ENCODE measurements at regions not wholly inside any gene's neighbourhood (a gene's known extent, or its start where the extent isn't known, plus 50 kb on each side); places are given as distances from the start of the nearest gene placed in this dataset.
A peak's percentile ranks its signal among the peaks of the same experiment; 100 is the strongest.
"Not testable (repeated sequence)": the region's sequence is repeated elsewhere in the genome, so short reads cannot be mapped to it uniquely, and the experiment has no call there.

GRCh38 chr7:42560866-42561265 lies 323.9 kb upstream of the GLI3 start:
- no peak for DNase-seq

DNA sequence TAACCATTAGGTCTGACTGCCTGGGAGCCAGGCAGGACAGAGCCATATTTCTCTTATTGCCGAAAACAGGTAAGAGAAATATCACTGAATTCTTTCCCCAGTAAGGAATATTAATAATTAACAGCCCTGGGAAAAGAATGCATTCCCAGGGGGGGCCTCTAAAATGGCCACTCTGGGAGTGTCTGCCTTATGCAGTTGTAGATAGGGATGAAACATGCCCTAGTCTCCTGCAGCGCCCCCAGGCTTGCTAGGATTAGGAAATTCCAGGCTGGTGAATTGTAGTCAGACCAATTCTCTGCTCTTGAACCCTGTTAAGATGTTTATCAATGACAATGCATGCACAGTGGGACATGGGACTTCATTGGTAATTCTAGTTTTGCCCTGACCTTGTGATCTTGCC lies 317.9 kb upstream of the GLI3 start:
- DNase-seq: not testable (repeated sequence)

DNA sequence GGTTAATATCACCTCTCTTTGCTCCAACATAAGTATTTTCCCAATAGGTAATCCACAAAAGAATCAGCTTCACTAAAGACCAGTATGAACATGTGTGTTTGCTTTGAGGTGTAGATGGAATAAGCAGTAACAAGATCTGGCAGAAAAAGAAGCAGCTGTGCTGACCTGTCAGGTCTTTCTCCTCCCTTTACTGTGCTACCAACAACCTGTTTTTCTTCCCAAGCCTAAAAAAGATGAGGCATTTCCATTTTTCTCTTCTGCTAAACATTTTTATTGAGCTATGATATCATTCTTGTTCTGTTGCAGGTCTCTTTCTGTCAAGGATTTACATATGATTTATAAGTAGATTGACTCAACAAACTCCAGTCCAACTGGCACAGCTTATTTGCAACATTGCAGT lies 315.2 kb upstream of the GLI3 start:
- DNase-seq: no peak

GRCh38 chr7:42550706-42551470 lies 313.9 kb upstream of the GLI3 start:
- DNase-seq: no peak

DNA sequence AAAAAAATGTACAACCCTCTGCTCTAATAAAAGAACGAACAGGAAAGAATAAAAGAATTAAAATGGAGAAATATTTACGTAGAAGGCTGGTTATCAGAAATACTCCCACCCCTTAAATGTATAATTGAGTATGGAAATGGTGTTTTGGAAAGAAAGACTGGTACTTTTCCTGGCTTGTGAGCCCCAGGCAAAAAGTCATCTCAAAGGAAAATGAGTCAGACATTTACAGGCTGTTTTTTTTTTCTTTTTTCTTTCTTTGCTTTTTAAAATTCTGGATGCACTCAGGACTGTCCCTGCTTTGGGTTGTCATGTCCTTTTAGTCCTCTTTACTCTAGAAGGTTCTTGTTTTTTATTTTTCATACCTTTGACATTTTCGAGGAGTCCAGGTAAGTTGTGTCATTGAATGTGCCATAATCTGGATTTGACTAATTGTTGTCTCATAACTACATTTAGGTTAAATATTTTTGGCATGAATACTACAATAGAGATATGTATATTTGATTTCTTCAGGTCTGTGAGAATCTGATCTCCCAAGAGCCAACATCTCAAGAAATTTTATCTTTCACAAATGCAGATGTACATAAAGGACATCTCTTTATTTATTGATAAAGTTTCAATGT lies 313.0 kb upstream of the GLI3 start:
- DNase-seq: no peak

GRCh38 chr7:42548816-42549611 lies 312.0 kb upstream of the GLI3 start:
- no peak for DNase-seq

- no peak for DNase-seq
Measured at GRCh38 chr7:42545049-42545724, 308.2 kb upstream of the GLI3 start.

- DNase-seq: no peak
Measured at GRCh38 chr7:42543953-42544352, 306.9 kb upstream of the GLI3 start.

DNA sequence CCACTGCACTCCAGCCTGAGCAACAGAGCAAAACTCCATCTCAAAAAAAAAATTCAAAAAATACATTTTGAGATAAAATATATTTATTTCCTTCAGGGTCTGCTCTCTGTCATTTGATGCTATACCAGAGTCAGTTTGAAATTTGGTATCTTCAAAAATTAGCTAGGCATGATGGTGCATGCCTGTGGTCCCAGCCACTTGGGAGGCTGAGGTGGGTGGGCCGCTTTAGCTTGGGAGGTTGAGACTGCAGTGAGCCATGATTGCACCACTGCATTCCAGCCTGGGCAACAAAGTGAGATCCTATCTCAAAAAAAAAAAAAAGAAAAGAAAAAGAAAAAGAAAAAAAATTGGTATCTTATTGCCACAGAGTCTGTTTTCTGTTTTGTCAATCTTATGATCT lies 305.4 kb upstream of the GLI3 start:
- DNase-seq: not testable (repeated sequence)

DNA sequence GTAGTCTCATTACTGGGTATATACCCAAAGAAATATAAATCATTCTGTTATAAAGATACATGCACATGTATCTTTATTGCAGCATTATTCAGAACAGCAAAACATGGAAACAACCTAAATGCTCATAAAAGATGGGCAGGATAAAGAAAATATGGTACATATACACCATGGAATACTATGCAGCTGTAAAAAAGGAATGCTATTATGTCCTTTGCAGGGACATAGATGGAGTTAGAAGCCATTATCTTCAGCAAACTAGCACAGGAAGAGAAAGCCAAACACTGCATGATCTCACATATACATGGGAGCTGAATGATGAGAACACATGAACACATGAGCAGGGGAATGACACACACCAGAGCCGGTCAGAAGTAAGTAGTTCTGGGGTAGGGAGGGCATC lies 297.4 kb upstream of the GLI3 start:
- no peak for DNase-seq

- no peak for DNase-seq
Measured at GRCh38 chr7:42527004-42527403, 290.0 kb upstream of the GLI3 start.

- no peak for DNase-seq
Measured at GRCh38 chr7:42522227-42522991, 285.4 kb upstream of the GLI3 start.

- DNase-seq: no peak
Measured at GRCh38 chr7:42511027-42511426, 274.0 kb upstream of the GLI3 start.

DNA sequence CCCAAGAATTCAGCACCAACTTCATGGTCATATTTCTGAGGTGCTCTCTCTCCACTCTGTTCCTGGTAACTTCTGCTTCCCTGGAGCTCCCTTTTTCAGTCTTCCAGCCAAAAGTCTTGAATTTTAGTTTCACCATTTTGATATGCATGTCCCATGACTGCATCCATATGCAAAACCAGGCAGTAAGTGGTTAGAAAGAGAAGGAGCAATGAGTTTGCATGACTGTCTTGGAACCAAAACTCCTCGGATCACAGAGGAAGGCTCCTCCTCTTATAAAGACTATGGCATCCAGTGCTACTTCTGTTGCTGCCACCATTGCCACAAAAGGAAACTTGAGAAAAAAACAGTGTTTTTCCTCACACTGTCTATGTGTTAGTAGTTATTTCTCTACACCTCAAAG lies 269.1 kb upstream of the GLI3 start:
- no peak for DNase-seq

DNA sequence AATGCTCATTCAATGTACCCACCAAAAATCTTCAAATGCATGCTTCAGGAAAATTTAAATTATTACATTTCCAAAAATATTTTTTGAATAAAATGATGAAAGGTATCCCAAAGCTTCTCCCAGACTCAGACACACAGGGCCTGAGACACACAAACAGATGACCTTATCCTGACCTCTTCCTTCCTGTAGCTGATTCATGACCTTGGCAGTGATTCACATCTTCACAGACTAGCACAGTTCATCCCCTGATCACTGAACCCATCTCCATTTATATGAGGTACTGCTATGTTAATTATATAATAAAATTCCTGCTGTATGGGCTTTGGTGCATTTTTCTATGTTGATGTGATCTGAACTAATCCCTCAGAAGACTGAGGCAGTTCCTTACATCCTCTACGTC lies 265.0 kb upstream of the GLI3 start:
- DNase-seq: no peak

- DNase-seq: no peak
Measured at GRCh38 chr7:42495256-42495655, 258.2 kb upstream of the GLI3 start.

- DNase-seq: peak in 1 of 4 experiments; percentile 2
Measured at GRCh38 chr7:42494736-42495135, 257.7 kb upstream of the GLI3 start.

- no peak for DNase-seq
Measured at GRCh38 chr7:42494199-42494710, 257.2 kb upstream of the GLI3 start.

- no peak for DNase-seq
Measured at GRCh38 chr7:42493436-42494198, 256.6 kb upstream of the GLI3 start.

- no peak for DNase-seq
Measured at GRCh38 chr7:42492920-42493319, 255.9 kb upstream of the GLI3 start.

GRCh38 chr7:42491106-42491505 lies 254.1 kb upstream of the GLI3 start:
- DNase-seq: no peak

Data from suppressor macrophage (primary cell).